GM18517 (cell line): ENCODE measurements at regions not wholly inside any gene's neighbourhood (a gene's known extent, or its start where the extent isn't known, plus 50 kb on each side); places are given as distances from the start of the nearest gene placed in this dataset.
"Not testable (repeated sequence)": the region's sequence is repeated elsewhere in the genome, so short reads cannot be mapped to it uniquely, and the experiment has no call there.

ENCODE experiments used
- ATAC-seq: cut with Tn5 transposase; IDR thresholded peaks from one replicate; pipeline ENCODE4 v1.9.1; 2021; ENCODE audit warnings: mild to moderate bottlenecking, moderate library complexity; ENCODE audit not compliant: unreplicated experiment

DNA sequence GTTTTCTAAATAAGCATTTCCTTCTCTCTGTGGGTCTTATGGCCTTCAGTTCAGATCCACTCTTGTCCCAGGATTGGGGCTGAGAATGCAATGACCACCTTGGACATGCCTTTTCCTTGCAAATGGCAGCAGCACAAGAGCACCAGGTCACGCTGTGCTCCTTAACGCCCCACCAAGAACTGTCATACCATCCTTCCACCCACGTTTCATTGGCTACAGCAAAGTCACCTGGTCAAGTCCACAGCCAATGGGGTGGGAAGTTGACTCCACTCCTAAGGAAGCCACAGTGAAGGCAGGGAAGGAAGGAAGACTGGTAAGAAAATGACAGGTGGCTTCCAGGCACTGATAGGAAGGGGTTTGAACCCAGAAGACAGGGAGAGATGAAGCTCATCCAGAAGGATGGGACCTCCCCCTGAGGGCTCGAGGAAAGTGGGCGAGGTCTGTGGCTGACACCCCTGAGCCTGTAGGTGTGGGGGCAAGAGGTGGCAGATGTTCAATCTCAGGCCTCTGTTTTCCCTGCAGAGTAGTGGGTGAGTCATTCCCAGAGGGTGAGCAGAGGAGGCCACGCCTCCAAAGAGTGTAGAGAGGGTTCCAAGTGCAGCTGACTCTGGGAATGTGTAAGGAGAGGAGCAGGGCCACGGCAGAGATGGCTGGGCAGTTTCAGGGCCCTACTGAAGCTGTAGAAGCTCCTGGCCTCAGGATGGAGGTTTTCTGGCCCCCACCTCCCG lies 113.5 kb upstream of the VRK1 start:
- no peak for ATAC-seq

GRCh38 chr14:96686126-96686525 lies 111.1 kb upstream of the VRK1 start:
- ATAC-seq, result no peak

- no peak for ATAC-seq
Measured at GRCh38 chr14:96688629-96689028, 108.6 kb upstream of the VRK1 start.

- no peak for ATAC-seq
Measured at GRCh38 chr14:96690713-96691383, 106.3 kb upstream of the VRK1 start.

DNA sequence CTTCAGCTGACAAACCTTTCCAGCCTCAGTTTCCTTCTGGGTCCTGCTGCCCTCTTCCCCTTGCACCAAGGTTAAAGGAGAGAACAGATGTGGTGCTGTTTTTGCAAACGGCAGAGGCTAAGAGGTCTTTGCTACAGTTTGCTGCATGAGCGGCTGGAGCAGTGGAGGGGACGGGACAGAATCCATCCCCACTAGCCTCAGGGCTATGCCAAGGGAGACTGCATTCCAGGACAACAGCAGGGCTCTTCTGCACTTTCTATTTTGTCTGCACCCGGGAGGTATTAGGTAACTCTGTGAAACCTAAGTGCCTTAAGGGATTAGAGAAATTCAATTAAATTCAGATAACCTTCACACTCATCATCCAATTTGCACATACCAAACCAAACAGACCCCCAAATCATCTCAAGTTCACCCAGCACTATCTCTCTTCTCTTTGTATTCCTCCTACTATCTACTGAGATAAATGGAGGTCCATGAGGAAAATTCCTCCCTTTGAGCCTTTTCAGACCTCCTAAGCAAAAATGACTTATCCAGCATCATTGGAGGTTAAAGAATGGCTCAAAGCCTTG lies 103.8 kb upstream of the VRK1 start:
- no peak for ATAC-seq

DNA sequence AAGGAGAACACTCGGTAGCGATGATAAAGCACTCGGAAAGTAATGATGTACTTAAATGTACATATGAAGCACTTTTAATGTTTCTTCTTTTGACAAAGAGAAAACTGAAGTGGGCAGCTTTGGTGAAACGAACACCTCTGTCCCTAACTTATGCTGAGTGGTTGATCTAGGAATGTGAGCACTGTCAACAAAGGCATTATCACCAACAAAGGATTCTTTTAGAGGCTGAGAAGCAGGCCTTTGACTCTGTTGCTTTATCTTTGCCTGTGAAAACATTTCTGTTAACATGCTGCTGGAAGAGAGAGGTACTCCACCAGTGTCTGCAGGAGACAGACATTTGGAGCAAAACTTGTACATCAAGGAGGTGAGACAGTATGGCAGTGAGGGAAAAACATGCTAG lies 103.2 kb upstream of the VRK1 start:
- ATAC-seq, result no peak

- ATAC-seq, result no peak
Measured at GRCh38 chr14:96698960-96699539, 98.1 kb upstream of the VRK1 start.

DNA sequence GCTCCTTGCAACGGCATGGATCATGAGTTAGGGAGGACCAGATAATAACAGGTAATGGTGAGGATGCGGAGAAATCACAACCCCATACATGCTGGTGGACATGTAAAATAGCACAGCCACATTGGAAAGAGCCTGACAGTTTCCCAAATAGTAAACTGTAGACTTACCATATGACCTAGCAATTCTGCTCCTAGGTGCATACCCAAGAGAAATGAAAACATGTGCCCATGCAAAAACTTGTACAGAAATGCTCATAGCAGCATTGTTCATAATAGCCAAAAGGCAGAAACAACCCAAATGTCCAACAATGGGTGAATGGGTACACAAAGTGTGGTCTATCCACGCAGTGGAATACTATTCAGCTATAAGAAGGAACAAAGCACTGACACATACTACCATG lies 97.5 kb upstream of the VRK1 start:
- ATAC-seq, result no peak

DNA sequence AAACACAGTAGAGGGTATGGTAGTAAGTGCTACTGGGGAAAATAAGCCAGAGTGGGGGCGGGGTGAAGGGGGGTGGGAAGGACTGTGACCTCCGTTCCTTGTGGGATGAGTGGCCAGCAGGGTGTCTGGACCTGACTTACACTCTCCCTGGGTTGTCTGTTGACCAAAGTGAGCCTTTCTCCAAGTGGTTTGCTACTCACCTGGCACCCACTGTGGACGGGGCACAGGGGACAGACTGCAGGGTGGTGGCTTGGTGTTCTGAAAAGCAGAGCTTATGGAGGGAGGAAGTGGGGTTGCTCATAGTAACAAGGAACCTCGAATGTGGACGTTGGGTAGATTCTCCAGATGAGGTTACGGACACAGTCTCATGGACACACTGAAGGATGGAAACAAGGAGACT lies 94.4 kb upstream of the VRK1 start:
- ATAC-seq, result no peak

GRCh38 chr14:96705422-96706092 lies 91.6 kb upstream of the VRK1 start:
- no peak for ATAC-seq

GRCh38 chr14:96706893-96707292 lies 90.3 kb upstream of the VRK1 start:
- no peak for ATAC-seq

DNA sequence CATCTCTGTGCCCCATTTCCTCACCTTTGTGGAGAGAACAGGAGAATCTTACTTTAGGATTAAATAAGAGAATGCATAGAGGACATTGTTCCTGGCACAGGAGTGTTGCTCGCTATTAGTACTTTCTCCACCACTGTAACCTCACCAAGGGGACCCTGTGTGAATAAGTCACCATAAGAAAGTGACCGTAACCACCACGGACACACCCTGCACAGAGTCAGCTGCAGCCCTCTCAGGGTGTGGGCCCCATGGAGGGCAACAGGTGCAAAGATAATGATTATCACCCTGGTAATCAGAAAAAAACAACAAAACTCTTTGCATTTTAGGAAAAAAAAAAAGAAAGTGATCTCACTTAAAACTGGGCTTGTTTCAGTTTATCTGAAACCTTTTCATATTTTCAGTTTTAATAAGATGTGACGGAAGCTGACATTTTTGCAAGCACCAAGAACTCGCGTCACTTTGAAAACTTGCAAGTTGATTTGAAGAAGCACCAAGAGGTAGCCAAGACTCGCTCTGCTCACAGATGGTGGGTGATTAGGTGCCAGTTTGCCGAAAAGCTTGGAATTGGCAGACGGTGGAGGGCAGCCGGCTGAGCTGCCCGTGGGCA lies 87.0 kb upstream of the VRK1 start:
- peak; percentile 67 for ATAC-seq

DNA sequence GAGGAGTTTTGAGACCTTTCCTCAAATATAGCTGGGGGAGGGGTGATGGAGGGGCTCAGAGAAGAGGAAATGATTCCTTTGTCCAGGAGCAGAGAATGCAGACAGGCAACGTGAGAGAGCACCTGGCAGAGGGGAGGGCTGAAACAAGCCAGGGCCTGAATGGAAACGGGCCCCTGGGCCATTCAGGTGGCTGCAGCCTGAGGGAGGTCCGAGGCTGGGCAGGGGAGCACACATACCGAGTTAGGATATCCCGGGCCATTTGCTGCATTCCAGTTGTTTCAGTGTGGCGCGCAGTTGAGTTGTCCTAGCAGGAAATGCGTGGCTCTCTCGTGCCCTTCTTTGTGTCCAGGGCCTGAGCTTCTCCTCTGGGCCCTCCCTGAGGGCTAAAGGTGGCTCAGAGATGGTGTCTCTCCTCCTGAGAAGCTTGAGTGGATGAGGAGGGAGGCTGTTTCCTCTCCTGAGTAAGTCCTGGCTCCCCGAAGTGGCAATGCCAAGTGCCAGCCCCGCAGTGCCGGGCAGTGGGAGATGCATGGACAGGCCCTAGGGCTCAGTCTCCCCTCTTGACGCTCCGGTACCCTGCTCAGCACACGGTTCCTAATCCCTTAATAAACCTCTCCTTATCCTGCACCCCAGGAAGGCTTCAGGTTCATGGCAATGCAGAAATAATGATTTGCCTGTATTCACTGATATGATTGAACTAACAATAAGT lies 85.5 kb upstream of the VRK1 start:
- no peak for ATAC-seq

GRCh38 chr14:96713426-96713825 lies 83.8 kb upstream of the VRK1 start:
- ATAC-seq, result no peak

- not testable (repeated sequence) for ATAC-seq
Measured at GRCh38 chr14:96714537-96714936, 82.6 kb upstream of the VRK1 start.

- ATAC-seq, result no peak
Measured at GRCh38 chr14:96717116-96717515, 80.1 kb upstream of the VRK1 start.

DNA sequence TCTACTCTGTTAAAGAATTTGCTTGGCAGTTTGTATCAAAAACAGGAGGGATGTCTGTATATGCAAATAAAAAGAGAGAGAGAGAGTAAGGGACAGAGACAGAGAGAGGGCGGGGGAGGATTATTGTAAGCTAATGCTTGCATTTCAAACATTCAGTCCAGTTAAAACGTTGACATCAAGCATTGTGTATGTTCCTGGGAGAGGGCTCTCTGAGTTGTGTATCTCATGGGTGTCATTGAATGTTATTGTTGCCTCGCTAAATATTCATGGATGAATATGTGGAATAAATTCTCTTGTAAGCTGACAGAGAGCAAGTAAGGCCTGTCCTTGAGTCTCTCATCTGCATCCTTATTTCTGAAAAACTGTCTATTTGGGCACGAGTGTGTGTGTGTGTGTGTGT lies 78.8 kb upstream of the VRK1 start:
- ATAC-seq, result no peak

DNA sequence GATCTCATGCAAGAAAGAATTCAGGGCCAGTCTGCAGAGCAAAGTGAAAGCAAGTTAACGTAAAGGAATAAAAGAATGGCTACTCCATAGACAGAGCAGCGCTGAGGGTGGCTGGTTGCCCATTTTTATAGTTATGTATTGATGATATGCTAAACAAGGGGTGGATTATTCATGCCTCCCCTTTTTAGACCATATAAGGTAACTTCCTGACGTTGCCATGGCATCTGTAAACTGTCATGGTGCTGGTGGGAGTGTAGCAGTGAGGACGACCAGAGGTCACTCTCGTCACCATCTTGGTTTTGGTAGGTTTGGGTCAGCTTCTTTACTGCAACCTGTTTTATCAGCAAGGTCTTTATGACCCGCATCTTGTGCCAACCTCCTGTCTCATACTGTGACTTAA lies 76.5 kb upstream of the VRK1 start:
- not testable (repeated sequence) for ATAC-seq

DNA sequence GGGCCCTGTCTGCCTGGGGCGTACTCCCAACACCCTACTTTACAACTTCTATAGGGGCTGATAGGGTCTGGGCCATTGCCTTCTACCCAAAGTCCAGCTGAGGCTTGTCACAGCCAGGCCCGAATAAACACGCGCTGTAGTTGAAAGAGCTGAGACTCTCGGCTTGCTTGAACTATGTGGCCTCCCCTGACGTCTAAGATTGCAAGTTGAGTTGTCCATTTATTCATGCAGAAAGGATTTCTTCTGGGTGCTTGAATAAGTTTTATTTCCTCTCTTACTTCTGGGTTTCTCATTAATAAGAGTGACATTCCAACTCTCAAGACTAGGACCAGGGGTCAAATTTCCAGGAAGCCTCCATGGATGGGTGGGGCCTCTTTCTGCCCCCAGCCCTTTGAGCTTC lies 74.4 kb upstream of the VRK1 start:
- no peak for ATAC-seq

DNA sequence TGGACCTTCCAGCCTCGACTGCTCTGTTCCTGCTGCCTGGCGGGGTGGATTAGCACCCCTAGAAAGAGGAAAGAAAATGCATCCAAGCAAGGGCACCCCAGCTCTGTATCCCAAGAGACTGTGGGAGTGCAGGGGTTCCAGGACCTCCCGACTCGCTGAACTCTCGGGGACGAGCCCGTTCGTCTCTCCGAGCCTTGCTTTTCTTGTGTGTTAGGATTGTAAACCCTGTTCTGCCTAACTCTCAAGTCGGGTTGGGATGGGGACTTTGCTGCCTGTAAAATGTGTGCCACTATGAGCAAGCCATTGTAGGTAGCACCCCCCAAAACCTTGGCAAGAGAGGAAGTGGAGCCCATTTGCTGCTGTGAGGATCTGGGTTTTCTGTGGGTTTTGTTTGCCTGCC lies 73.2 kb upstream of the VRK1 start:
- no peak for ATAC-seq
